ENCODE measurements at regions not wholly inside any gene's neighbourhood (a gene's known extent, or its start where the extent isn't known, plus 50 kb on each side); places are given as distances from the start of the nearest gene placed in this dataset.

DNA sequence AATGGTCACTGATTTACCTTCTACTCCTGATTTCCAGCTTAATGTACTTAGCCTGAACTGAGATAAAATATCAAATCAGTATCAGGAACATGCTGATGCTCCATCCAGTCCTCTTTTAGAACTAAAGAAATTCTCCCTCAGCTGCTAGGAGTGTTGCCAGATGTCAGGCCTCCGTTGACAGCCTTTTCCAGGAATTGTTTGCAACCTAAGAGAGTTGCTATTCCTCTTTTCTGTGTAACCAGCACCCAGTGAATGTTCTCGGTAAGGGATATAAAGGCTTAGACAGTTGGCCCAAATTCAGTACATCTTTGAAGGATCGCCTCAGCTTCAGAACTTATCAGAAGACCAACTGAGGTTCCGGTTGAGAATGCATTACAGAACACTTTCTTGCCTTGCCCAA, 559.0 kb downstream of the PCDH17 start:
- TF ChIP-seq, protein P1, sequence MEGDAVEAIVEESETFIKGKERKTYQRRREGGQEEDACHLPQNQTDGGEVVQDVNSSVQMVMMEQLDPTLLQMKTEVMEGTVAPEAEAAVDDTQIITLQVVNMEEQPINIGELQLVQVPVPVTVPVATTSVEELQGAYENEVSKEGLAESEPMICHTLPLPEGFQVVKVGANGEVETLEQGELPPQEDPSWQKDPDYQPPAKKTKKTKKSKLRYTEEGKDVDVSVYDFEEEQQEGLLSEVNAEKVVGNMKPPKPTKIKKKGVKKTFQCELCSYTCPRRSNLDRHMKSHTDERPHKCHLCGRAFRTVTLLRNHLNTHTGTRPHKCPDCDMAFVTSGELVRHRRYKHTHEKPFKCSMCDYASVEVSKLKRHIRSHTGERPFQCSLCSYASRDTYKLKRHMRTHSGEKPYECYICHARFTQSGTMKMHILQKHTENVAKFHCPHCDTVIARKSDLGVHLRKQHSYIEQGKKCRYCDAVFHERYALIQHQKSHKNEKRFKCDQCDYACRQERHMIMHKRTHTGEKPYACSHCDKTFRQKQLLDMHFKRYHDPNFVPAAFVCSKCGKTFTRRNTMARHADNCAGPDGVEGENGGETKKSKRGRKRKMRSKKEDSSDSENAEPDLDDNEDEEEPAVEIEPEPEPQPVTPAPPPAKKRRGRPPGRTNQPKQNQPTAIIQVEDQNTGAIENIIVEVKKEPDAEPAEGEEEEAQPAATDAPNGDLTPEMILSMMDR (IDR thresholded peaks at IDR 0.05; ENCODE audit: insufficient read depth, low read length), result no peak
- TF ChIP-seq POLR2AphosphoS5 (IDR thresholded peaks at IDR 0.05; ENCODE audit: low read depth) (no peak), GABPA (IDR thresholded peaks at IDR 0.05; ENCODE audit: low read depth) (no peak)

Measured in HL-60 (cell line).